HCEC 1CT (cell line): ENCODE measurements at regions not wholly inside any gene's neighbourhood (a gene's known extent, or its start where the extent isn't known, plus 50 kb on each side); places are given as distances from the start of the nearest gene placed in this dataset.

ENCODE experiments used
- DNase-seq: peaks from one replicate; pipeline ENCODE4 v3.0.0-alpha.2; 2017

DNA sequence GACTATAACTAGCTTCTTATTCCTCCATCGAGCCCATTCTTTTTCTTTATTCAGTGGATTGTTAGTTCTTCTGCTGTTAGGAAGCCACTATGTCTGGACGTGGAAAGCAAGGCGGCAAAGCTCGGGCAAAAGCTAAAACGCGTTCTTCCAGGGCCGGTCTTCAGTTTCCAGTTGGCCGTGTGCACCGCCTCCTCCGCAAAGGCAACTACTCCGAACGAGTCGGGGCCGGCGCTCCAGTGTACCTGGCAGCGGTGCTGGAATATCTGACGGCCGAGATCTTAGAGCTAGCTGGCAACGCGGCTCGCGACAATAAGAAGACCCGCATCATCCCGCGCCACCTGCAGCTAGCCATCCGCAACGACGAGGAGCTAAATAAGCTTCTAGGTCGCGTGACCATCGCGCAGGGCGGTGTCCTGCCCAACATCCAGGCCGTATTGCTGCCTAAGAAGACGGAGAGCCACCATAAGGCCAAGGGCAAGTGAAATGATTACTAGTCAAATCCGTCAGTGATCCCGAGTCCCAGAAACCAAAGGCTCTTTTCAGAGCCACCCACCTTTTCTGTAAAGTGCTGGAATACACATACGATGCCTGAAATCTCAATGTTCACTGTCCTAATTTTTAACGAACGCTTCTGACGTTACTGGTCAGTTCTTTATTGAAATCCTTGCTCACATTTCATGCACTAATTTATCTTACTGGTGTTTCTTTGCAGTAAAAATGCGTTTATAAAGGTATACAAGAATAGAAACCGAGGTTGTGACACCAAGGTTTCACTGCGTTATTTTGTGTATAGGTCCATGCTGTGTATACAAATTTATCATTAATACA, 129.9 kb downstream of the HFE start:
- DNase-seq = no peak

DNA sequence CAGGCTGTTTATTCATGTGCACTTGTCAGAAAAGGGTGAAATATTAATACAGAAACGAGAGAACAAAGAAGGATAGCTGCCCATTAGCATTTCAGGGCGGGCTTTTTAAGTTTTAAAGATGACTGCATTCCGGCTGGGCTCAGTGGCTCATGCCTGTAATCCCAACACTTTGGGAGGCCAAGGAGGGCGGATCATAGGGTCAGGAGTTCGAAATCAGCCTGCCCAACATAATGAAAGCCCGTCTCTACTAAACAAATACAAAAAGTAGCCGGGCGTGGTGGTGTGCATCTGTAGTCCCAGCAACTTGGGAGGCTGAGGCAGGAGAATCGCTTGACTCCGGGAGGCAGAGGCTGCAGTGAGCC, 130.5 kb downstream of the HFE start:
- DNase-seq = peak; percentile 59

DNA sequence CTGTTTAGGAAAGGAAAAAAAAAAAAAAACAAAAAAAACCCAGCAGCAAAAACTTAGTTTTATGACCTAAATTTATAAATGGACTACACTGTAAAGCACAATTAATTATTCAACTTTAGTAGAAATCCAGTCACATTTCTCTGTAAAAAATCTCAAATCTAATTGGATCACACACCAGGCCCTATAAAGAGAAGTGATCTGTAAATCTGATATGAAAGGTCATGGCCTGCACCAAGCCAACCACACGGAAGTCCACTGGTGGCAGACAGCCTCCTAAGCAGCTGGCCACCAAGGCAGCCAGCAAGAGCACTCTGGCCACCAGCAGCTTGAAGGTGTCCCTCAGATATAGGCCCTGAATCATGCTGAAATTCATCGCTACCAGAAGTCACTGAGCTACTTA, 131.6 kb downstream of the HFE start:
- no peak for DNase-seq

DNA sequence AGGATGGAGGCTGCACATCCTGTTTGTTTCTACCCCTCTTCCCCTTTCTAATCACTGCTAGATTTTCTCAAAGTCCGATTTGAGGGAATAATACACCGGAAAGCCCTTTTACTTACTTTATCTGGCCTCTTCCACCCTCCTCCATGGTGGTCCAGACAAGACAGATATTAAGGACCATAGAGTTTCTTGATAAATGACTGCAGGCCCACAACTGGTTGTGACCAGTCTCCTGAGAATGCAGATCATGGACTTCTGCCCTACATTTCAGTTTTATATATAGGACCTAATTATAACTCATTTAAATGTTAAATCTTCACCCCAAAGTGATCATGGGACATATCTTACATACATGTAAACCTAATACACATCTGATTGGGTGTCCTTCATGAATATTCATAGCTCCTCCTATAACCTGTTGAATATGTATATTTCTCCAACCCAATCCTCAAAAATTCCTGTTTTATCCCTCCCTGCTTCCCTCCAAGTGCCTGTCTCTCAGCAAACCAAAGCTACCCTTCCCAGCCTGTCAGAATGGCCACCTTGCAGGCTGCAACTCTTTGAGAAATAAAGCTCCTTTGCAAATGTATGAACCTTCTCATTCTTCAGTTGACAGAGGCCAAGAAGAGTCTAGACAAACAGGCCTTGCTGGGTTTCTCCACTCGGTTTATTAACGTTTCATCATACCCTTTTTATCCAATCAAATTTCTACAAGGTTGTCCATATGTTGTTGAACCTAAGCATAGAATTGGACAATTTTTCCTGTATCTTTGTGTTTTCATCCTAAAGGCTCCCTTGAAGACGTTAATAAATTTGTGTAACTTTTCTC, 133.1 kb downstream of the HFE start:
- DNase-seq = no peak

DNA sequence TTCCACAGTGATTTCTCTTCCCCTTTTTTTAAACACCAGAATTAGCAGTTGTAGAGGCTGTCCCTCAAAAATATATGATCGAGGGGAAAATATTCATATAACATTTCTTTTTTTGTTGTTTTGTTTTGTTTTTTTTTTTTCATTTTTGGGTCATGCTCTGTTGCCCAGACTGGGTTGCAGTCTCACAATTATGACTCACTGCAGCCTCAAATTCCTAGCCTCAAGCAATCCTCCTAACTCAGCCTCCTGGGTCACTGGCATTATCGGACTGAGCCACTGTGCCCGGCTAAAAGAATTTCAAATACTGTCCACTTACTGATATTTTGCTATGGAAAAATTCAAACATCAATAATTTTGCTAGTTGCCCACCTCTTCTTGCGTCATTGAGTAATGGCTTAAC, 134.0 kb downstream of the HFE start:
- no peak for DNase-seq

DNA sequence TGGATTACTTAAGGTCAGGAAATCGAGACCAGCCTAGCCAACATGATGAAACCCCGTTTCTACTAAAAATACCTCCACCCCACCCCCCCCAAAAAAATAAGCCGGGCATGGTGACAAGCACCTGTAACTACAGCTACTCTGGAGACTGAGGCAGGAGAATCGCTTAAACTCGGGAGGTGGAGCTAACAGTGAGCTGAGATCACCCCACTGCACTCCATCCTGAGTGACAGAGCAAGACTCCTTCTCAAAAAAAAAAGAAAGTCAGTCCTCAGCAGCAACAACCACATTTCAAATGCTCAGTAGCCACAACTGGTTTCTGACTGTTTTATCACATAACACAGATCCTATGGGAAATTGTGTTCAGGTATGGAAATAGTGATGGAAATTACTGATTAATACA, 135.3 kb downstream of the HFE start:
- no peak for DNase-seq

DNA sequence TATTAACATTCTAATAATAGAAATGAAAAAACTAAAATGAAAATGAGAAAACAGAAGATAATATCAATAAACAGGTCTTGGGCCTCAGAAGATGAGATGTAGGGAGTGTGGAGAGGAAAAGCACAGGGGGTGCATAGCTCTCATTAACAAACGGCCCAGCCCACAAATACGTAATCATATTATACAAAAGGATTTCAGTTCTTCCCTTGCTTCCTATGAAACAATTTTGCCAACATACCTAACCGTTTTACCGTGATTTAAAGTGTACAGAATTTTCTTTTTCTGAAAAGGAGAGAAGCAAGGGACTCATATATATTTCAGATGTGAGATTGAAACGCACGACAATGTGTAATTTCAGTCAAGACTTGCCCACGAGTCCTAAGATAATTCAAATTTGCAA, 136.0 kb downstream of the HFE start:
- DNase-seq = peak; percentile 39

DNA sequence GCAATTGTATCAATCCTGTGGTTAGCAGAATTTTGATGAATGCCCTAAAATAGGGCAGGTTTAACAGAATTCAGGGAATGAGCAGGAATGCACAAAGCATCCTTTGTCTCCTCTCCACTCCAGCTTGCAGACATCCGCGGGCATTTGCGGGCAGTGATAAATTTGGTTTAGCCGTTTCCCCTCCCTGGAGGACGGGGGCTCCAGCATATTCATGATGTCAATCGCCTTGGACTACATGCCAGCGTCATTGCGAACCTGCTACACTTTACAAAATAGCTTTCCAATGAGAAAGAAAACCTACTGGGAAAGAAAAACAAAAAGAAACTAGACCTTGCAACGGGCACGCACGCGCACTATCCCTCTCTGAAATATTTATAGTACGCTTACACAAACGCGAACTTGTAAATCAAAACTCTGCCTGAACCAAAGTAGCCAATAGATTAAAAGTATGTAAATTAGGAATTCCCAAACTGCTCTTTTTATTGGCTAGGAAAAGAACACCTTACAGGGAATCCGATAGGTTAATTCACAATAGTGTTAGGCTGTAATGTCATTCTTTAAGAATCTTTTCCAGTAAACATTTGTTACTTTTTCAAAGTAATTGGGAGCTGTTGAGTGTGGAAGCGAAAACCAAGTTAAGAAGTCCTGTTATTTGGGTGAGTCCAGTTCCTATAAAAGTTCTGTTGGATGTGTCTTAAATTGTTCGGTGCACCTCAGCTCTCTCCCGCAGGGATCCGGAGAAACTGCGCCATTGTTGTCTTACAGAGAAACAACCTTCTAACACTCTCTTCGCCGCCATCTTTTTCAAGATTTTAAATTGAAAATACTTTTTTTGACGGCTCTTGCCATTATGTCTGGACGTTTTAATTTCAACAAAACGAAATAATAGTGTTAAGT, 136.7 kb downstream of the HFE start:
- peak; percentile 98 for DNase-seq

DNA sequence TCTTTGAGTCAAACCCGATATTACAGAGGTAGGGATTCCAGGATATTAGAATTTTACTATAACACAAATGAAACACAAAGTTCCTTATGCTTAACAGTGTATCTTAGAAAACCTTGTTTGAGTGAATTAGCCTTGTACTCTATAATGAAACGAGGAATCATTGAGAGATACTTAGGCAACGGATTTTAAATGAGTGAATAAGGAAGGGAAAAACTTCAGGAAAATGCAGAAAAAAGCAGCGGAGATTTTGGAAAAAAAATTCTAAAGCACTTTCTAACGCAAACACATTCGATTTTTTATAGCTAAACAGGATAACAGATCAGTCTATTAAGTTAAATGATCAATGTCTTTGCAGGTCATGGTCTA, 137.3 kb downstream of the HFE start:
- DNase-seq = no peak

DNA sequence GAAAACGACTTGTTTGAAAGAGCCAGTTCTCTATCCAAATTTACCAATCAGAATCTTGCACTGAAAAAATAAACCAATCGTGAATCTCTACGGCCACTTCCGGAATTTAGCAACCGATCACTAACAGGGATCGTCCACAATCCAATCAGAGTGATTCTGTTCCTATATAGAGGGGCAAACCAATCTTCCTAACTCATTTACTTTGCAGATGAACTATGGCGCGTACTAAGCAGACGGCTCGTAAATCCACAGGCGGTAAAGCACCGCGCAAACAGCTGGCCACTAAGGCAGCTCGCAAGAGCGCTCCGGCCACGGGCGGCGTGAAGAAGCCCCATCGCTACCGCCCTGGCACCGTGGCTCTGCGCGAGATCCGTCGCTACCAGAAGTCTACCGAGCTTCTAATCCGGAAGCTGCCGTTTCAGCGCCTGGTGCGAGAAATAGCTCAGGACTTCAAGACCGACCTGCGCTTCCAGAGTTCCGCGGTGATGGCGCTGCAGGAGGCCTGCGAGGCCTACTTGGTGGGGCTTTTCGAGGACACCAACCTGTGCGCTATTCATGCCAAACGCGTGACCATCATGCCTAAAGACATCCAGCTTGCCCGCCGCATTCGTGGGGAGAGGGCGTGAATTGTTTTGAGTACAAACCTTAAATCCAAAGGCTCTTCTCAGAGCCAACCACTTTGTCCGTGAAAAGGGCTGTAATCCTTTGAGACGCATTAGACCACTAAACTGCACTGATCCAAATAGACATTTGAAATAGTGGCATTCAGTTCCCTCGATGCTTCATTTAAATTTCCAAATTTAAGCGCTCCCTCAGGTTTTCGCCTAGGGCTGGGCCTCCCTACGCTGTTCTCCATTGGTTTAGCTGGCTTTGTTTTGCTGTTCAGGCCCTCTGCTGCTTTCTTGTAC, 138.0 kb downstream of the HFE start:
- no peak for DNase-seq

DNA sequence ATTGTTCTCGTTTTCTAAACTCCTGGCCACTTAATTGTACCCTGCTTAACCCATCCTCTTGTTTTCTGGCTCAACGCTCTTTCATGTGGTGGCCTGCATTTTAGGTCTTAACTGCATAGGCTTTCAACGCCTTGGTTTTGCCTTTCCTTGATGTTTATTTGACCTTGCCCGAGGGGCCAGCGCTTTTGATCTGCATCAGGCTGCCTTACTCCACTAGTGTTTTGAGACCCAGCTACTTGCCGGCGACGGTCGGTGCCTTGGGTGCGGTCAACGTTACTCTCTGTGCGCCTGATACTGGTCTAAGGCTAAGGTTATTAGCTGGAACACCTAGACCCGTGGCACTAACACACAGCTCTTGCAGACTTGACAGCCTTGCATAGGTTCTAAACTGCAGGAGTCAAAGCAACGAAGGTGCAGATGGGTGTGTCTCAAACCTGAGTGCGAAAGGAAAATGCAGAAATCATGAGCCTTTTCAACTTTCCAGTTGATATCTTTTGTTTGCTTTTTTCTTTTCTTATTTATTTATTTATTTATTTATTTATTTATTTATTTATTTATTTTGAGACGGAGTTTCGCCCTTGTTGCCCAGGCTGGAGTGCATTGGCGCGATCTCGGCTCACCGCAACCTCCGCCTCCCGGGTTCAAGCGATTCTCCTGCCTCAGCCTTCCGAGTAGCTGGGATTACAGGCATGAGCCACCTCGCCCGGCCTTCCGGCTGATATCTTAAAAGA, 138.8 kb downstream of the HFE start:
- DNase-seq = no peak

DNA sequence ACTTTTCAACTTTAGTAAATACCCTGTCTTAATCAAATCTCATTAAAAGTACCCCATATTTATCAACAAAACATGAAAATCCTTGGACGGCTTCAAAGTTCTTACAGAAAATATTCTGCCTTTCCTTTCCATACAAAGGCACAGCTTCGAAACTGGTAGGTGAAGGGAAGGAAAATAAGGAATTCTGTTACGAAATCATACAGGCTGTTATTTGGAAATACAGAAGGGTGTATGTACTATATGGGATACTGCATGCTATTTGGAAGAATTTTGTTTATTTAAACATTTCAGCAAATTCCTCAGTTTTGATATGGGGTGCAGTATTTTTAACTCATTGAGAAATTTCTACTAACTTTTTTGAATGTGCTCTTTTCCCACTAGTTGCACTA, 138.4 kb upstream of the BTN3A2 start:
- no peak for DNase-seq

DNA sequence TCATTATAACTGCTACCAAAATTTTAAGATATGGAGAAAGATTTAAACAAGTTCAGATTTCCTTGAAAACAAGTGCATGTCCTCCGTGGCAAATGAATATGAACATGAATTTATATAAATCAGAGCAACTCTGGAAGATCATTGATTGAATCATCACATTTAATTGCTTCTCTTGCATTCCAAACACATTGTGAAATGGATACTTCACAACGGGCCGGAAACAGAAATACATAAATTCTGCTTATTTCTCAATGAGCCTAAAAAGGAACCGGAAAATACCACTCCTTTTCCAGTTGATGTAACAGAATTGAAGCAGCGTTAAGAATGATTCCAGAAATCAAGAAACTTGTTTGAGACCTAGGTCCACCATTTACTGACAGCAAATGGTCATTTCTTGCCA, 134.6 kb upstream of the BTN3A2 start:
- peak; percentile 87 for DNase-seq

DNA sequence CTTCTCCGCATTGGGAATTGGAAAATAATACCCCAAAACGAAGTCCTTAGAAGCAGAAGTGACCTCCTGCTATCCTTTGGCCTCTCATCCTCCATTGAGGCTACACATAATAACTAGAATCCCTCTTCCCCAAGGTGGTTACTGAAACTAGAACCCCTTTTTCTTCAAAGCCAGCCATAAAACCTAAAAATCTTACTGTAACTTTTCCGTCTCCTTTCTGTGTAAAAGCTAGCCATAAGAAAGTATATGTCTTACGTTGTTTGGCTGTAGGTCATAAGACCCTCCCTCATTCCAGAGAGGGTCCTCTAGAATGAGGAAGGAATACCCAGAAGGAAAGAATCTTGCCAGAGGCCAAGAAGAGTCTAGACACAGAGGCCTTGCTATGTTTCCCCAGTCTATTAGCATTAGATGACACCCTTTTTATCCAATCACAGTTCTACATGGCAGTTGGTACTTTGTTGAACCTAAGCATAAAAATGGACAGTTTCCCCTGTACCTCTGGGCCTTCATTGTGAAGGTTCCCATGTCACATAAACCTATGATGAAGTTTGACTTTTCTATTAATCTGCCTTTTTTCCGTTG, 133.9 kb upstream of the BTN3A2 start:
- no peak for DNase-seq

DNA sequence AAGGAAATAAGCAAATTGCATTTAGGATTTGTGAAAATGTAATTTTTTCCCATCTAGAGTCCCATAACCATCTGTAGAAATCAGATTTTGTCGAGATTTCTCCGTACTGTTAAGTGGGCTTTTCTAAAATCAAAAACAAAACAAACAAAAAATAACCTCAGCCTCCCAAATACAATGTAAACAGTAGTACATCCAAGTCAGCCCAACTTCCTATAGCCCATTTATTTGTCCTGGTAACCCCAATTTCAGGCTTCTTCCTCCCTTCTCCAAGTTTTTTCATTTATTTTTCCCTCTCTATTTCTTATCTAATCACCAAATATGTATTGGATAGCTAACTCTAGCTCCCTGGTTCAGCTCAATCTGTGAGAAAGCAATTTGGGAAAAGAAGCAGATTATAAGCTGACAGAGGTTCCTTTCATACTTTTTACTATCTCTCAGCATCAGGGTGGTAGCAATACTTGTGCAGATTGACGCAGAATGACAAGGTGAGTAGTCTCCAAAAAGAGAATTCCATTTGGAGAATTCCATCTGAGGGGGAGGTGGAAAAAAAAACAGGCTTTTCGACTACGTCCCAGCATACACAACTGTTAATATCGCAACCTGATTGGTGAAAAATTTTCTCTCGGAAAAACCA, 132.6 kb upstream of the BTN3A2 start:
- DNase-seq = no peak

DNA sequence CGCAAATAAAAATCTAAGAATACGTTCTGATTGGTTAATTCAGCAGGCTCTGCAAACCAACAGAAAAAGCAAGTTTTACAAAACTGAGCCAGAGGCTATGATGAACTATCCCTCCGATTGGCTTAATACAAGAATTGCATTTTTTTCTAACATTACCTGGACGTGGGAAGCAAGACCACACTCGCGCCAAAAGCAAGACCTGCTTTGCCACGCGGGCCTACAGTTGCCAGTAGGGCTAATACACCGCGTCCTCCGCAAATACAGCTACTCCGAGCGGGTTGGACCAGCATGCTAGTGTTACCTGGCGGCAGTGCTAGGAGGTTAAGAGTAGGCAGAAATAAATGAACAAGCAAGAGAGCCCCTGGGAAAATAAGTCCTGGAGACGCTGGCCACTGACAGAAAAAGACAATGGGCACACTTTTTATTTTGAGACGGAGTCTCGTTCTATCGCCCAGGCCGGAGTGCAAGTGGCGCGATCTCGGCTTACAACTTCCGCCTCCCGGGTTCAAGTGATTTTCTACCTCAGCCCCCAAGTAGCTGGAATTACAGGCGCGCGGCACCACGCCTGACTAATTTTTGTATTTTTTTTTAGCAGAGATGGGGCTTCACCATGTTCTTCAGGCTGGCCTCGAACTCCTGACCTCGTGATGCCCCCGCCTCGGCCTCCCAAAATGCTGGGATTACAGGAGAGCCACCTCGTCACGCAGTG, 131.9 kb upstream of the BTN3A2 start:
- no peak for DNase-seq

DNA sequence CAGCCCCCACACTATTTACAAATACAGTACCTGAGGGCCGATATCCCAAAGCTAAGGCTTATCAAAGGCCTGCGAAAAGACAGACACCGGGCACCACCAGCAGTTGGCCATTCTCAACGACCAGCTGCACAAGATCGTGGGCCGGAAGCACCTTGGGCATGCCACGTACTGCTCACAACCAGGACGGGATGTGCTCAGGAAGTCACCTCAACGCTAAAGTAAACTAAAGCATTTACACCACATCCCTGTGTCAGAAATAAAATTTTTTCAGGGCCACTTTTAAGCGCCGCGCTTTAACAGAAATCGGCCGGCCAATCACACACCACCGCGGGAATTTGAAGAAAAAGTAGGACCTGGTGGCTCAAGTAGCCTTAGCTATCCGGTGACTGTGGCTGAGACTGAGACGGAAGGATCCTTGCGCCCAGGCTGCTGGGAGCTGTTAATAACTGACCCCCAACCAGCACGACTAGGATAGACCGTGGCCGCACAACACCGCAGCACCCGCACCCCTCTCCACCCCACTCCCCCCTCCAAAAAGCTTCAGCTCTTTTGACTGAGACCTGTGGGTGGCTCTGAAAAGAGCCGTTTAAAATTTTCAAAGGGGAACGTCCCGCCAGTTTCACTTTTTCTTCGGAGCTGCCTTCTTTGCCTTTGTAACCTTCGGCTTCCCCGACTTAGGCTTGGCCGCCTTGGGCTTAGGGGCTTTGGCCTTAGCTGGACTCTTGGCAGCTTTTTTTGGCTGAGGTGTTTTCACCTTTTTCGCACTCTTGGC, 131.2 kb upstream of the BTN3A2 start:
- peak; percentile 71 for DNase-seq

DNA sequence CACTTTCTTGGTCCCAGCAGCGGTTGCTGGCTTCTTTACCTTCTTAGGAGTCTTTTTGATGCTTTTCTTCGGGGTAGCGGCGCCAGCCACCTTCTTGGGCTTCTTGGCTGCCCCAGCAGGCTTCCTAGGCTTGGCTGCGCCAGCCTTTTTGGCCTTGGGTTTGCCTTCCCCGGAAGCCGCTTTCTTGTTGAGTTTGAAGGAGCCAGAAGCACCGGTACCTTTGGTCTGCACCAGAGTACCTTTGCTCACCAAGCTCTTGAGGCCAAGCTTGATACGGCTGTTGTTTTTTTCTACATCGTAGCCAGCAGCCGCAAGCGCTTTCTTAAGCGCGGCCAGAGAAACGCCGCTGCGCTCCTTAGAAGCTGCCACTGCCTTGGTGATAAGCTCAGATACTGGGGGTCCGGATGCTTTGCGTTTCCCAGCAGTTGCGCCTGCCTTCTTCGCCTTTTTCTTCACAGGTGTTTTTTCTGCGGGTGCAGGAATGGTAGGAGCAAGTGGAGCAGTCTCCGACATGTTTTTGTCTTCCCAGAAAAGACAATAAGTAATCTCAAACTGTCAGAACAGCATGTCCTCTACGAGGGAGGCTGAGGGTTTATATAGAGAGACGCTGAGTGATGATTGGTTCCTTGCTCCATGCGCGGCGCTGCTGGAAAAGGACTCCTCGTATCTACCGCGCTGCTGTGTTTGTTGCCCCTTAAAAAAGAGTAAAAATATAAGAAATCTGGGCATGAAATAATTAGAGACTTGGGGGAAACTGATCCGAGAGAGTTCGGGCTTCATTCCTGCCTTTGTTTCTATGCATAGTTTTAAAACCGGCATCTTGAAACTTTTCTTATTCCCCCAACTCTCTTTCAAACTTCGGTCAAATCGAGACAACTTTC, 130.3 kb upstream of the BTN3A2 start:
- DNase-seq = peak; percentile 93
